ENCODE measurements at regions not wholly inside any gene's neighbourhood (a gene's known extent, or its start where the extent isn't known, plus 50 kb on each side); places are given as distances from the start of the nearest gene placed in this dataset.

- no peak for TF ChIP-seq ZBTB40 (IDR thresholded peaks at IDR 0.05)
- TF ChIP-seq ZBTB40 (CRISPR knock-in tag; IDR thresholded peaks at IDR 0.05) = no peak
- no peak for TF ChIP-seq ELK3 (CRISPR knock-in tag; IDR thresholded peaks at IDR 0.05)
- TF ChIP-seq PYGO2 (tag; IDR thresholded peaks at IDR 0.05) = no peak
- no peak for TF ChIP-seq ZBTB26 (CRISPR knock-in tag; IDR thresholded peaks at IDR 0.05)
- no peak for TF ChIP-seq NONO (IDR thresholded peaks at IDR 0.05; ENCODE audit: low read depth in 2 of 2, low read length in 1 of 2)
- no peak for TF ChIP-seq ATF2 (CRISPR knock-in tag; IDR thresholded peaks at IDR 0.05)
- no peak for TF ChIP-seq POLR3G (IDR thresholded peaks at IDR 0.05; ENCODE audit: extremely low read depth, insufficient read length, insufficient replicate concordance)
- TF ChIP-seq CHAMP1 (IDR thresholded peaks at IDR 0.05) = no peak
- no peak for TF ChIP-seq ZNF766 (CRISPR knock-in tag; conservative IDR thresholded peaks at IDR 0.05)
- no peak for TF ChIP-seq GABPA (tag; conservative IDR thresholded peaks at IDR 0.05; ENCODE audit: low read depth)
Observed at GRCh38 chr1:232486454-232487207, 143.3 kb downstream of the SIPA1L2 start (continued).

All from K562 (cell line).